Esophagus muscularis mucosa (tissue), 4 donors: ENCODE measurements at regions not wholly inside any gene's neighbourhood (a gene's known extent, or its start where the extent isn't known, plus 50 kb on each side); places are given as distances from the start of the nearest gene placed in this dataset.

Source experiments
- EP300 ChIP-seq: sonication (generic); formaldehyde crosslinking; IDR thresholded peaks from one replicate; pipeline ENCODE4 v1.6.1; 2017; ENCODE audit warnings: antibody characterized with exemption
- POLR2A ChIP-seq: fragments of 450-650 bp; IDR thresholded peaks from one replicate; pipeline ENCODE4 v1.6.1; 2017; ENCODE audit warnings: antibody characterized with exemption, moderate library complexity, mild to moderate bottlenecking, low read depth
- POLR2AphosphoS5 ChIP-seq, 2 donors: sonication (generic); formaldehyde crosslinking; IDR thresholded peaks; one replicate each; pipeline ENCODE4 v1.6.1; 2017; ENCODE audit warnings: antibody characterized with exemption in 2 of 2
- TF ChIP-seq, protein P1 (sequence below), 3 experiments: fragments of 200-600 bp in 2 of 3; fragments of 450-650 bp in 1 of 3; sonication (generic) in 2 of 3; IDR thresholded peaks; one replicate each; pipeline ENCODE4 v1.5.1; 2017 to 2019; ENCODE audit warnings: antibody characterized with exemption in 3 of 3, mild to moderate bottlenecking in 2 of 3, moderate library complexity in 1 of 3

DNA sequence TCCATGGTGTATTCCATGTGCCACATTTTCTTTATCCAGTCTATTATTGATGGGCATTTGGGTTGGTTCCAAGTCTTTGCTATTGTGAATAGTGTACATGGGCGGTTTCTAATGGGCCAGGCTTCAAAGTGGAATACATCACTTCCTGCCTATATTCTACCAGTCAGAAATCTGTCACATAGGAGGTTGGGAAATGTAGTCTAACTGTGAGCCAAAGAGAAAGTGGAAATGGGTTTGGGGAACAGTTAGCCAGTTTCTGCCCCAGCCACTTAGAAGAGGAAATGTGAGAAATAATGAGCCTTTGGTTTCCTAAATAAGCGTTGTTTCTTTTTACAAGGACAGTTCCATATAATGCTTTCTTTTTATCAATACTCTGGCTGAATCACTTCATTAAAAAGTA is 85.1 kb upstream of the AP1S2 start:
- TF ChIP-seq, protein P1, sequence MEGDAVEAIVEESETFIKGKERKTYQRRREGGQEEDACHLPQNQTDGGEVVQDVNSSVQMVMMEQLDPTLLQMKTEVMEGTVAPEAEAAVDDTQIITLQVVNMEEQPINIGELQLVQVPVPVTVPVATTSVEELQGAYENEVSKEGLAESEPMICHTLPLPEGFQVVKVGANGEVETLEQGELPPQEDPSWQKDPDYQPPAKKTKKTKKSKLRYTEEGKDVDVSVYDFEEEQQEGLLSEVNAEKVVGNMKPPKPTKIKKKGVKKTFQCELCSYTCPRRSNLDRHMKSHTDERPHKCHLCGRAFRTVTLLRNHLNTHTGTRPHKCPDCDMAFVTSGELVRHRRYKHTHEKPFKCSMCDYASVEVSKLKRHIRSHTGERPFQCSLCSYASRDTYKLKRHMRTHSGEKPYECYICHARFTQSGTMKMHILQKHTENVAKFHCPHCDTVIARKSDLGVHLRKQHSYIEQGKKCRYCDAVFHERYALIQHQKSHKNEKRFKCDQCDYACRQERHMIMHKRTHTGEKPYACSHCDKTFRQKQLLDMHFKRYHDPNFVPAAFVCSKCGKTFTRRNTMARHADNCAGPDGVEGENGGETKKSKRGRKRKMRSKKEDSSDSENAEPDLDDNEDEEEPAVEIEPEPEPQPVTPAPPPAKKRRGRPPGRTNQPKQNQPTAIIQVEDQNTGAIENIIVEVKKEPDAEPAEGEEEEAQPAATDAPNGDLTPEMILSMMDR (IDR thresholded peaks at IDR 0.05): no peak
- no peak for TF ChIP-seq POLR2A
- no peak for TF ChIP-seq POLR2AphosphoS5 (IDR thresholded peaks at IDR 0.05)
- TF ChIP-seq EP300: no peak
